HG03159 (cell line): ENCODE measurements at regions not wholly inside any gene's neighbourhood (a gene's known extent, or its start where the extent isn't known, plus 50 kb on each side); places are given as distances from the start of the nearest gene placed in this dataset.

Experiments used
- ATAC-seq: cut with Tn5 transposase; IDR thresholded peaks from one replicate; pipeline ENCODE4 v1.9.1; 2021; ENCODE audit warnings: mild to moderate bottlenecking, moderate library complexity; ENCODE audit not compliant: unreplicated experiment

DNA sequence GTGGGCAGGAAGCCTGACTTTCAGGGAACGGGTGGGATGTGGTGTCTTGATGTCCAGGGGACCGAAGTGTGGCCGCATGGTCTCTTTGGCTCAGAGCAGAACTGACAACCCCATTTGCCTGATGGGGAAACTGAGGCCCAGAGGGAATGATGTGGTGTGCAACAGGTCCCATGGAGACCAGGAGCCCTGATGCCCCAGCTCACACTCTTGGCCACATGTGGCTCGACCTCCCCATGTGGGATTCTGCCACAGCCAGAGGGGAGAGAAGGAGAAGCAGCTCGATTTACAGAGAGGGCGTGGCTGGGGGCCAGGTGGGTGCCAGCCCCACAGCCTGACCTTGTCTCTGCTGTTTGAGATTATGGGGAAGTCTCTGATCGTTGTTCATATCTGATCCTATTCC is 128.1 kb downstream of the TEX29 start:
- ATAC-seq, result no peak

DNA sequence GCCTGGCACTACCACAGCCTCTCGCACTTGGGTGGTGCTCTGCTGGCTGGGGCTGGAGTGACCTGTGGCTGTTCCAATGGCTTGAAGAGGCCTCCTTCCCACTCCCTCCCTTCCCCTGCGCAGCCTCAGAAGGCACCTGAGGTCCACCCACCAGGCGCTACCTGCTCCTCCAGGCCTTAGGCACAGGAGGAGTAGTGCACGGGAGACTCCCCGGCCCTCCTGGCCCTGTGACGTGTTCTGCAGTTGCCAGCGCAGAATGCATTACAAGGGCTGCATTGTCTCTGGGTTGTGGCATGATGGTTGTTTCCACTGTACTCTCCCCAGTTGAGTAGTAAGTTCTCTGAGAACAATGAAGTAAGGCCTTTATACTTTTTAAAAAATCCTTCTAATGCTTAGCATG is 128.6 kb downstream of the TEX29 start:
- no peak for ATAC-seq

DNA sequence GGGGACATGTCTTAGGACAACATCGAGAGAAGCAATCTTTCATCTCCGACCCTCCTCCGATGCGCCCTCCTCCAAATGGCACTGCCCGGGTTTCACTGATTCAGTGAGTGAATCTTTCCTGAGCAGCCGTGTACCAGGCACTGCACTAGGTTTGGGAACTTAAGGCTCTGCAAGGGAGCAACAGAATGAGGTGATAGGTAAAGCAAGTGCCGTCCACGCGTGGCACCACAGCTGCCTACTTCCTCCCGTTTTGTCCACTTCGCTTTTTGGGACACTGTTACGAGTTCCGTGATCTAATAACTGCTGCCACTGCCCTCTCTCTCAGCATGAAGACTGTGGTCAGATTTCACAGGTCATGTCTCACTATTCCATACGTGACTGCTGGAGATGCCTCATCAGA is 131.0 kb downstream of the TEX29 start:
- ATAC-seq, result no peak

DNA sequence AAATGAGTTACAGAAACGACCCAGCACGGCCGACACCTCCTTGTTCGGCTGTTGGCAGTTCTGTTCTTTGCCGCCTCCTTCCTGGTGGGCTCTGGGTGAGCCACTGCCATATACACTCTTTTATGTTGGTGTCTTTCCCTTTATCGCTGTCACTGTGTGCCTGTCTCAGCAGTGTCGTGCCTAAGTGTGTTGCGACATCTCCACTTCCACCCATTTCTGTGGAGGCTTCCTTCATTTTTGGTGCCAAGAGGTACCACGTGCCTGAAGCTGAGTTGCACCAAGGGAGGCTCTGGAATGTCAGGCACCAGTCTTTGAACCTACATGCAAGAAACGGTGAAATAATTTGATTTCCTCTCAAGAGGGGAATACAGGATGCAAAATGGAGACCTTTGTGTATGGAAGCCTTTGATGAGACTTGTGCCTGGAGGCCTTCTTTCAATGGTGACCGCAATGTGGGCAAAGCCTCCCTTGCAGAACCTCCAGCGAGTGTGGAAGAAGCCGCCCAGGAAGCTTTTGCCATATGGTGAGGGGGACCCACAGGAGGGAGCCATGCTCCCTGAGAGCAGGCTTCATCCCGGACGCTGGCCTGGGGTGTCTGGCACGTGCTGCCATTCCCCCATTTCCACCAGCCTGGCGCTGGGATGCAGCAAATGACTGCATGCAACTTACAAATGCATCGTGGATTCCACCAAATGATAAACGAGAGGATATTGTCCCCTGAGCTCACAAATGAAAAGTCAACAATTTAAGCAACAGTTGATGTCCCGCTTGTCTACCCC is 136.2 kb downstream of the TEX29 start:
- ATAC-seq, result no peak

DNA sequence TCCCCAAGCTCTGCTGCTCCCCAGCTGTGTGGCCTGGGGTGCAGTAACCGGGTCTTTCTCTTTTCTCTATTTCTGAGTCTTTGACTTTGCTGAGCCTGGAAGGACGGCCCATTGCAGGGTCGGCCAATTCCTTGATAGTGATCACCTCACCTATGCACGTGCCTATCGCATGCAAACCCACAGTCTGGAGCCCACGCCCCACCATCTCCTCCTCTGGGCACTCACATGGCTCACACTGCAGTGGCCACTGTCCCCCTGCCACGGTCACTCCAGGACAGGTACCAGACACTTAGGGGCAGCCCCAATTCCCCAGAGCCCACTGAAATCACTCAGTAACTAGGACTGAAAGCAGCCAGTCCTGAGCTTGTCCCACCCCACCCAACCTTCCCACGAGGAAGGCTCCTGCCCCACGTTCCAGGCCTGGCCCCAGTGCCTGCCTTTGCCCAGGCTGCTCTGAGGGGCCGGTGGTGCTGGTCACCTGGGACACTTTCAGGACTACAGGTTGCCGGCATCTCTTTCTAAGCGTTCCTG is 137.6 kb downstream of the TEX29 start:
- no peak for ATAC-seq

DNA sequence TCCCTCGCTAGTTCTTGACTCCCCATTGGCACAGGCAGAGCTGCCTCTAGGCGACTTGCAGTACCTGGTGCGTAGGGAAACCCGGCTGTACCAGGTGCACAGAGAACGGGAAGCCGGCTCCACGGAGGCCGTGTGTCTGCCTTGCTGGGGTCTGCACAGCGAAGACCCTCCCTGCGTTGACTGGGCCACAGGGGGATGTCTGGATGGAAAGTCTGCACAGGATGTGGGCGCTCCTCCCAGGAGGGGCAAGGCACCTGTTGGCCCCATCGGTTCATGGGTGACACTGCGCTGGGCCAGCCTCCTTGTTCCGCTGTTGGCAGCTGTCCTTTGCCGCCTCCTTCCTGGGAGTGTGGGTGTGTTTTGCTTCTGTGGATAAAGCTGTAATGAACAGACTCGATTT is 138.3 kb downstream of the TEX29 start:
- no peak for ATAC-seq

DNA sequence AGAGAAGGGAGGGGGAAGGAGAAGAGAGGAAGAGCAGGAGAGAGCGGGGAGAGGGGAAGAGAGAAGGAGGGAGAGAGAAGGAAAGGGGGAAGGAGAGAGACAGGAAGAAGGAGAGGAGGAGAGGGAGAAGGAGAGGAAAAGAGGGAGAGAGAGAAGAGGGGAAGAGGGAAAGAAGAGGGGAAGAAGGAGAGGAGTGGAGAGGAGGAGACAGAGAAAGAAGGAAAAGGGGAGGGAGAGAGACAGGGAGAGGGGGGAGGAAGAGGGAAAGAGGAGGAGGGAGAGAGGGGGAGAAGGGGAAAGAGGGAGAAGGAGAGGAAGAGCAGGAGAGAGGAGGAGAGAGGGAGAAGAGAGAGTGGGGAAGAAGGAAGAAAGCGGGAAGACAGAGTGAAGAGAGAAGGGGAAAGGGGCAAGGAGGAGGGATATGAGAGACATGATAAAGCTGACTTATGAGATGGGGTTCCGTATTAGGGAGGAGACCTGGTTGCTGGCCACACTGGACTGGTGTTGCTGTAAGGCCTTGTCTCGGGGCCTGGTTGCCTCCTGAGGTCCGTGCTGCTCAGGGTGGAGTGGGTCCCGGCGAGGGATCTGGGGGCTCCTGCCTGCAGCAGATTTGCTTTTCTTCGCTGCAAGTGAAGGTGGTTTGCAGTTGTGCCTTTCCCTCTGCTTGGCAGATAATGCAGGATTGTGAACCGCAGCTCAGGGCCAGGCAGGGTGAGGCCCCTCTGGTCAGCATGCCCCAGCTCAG is 139.5 kb downstream of the TEX29 start:
- no peak for ATAC-seq

DNA sequence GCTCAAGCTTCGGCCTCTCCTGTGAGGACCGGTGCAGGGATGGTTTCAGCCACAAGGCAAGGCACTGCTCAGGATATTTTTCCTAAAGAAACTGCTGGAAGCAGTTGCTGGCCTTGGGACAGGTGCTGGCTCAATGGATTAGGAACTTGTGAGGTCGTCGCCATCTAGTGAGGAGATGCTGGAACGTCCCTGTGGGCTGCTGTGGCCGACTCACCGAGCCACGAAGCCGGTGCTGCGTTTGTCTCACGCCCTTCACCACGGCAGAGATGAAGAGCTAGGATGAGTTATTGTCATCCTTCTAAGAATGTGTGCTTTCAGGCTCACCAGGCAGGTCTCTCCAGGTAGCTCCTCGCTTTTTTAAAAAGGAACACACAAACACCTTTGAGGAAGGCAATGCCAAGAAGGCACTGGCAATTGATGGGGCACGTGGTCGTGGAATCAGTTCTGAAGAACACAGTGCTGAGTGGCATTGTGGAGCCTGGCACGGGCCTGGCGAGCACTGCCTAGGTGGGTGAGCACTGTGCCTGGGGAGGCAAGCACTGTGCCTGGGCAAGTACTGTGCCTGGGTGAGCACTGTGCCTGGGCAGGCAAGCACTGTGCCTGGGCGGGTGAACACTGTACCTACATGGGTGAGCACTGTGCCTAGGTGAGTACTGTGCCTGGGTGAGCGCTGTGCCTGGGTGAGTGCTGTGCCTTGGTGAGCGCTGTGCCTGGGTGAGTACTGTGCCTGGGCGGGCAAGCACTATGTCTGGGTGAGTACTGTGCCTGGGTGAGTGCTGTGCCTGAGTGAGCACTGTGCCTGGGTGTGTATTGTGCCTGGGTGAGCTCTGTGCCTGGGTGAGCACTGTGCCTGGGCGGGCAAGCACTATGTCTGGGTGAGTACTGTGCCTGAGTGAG is 140.4 kb downstream of the TEX29 start:
- ATAC-seq, result no peak

DNA sequence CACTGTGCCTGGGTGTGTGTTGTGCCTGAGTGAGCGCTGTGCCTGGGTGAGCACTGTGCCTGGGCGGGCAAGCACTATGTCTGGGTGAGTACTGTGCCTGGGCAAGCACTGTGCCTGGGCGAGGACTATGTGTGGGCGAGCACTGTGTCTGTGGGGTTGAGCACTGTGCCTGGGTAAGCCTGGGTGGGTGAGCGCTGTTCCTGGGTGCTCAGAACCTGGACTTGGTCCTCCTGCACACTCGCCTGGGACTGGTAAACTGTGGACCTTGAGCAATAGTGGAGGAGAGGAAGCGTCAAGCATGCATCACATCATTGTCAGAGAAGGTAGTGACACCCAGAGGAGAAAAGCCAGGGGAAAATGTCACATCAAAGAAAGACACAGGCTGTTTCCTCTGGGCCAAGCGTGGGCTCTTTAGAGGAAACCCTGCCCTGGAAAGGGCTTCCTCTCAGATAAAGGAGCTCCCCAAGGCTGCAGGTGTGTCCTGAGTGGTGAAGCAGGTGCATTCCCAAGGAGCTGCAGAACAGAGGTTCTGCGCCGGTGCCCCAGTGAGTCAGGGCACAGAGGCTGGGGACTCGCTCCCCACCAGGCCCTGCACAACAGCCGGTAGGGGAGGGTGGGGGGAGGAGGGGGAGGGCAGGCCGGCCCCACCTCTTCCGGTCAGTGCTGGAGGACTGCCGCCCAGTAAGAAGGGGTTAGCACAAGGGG is 141.2 kb downstream of the TEX29 start:
- no peak for ATAC-seq

DNA sequence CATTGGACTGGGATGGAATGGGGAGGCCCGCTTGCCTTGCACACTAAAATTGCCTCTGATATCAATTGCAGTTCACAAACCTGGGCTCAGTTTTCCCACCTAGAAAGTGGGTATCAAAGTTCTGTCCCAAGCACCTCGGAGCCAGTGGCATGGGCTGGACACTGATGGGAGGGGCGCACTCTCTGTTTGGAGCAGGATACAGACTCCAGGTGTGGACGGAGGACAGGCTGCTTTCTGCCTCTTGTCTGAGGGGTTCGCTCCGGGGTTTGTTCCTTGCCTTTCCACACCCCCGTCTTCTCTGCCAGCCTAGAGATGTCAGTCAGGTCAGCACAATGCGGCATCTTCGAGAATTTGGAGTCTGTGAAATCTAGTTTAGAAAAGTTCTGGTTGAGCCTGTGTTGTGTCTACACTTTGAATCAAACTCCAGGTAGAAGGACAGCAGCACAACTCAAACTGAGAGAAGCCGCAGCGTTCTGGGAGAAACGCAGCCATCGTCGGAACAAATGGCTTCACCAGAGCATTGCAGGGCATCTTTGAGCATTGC is 141.9 kb downstream of the TEX29 start:
- ATAC-seq, result no peak

DNA sequence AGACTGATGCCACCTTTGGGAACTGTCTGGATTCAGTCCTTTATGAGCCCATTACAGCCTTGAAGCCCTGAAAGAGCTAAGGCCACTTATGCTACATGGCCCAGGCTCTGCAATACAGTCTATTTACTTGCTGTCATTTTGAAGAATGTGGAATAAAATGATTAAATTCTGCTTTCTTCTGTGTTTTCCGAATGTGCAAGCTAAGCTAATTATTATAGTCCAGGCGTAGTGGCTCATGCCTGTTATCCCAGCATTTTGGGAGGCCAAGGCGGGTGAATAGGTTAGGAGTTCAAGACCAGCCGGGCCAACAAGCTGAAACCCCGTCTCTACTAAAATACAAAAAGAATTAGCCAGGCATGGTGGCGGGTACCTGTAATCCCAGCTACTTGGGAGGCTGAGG is 142.5 kb downstream of the TEX29 start:
- ATAC-seq, result no peak

DNA sequence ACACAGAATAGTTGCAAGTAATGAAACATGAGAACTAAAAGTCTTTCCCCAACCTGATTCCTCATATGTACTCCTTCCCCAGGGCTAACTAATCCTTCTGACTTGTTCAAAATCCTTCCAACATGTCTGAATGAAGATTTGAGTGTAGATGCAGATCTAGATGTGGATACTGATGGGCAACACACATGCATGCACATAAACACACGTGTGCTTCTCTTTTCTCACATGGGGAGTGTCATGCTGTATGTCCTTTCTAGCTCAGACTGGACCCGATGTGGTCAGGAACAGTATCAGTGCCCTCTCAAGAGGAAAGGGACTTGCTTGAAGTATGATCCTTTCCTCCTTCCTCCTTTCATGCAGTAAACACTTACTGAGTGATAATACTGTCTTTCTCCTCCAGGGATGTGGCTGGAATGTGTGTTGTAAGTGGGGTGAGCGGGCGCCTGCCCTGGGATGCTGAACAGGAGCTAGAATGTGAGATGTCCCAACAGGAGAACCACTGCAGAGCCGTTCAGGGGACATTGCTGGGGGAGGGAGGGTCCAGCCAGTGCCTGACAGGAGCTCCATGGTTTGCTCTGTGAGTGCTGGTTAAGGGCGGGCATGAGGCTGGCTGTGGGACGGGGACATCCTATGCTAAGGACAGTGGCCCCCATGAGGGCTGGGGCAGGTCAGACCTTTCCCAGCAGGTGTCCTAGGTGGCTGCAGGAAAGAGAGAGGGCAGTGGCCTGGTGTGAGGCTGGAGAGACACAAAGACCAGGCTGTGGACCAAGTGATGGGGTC is 146.9 kb downstream of the TEX29 start:
- ATAC-seq, result no peak

DNA sequence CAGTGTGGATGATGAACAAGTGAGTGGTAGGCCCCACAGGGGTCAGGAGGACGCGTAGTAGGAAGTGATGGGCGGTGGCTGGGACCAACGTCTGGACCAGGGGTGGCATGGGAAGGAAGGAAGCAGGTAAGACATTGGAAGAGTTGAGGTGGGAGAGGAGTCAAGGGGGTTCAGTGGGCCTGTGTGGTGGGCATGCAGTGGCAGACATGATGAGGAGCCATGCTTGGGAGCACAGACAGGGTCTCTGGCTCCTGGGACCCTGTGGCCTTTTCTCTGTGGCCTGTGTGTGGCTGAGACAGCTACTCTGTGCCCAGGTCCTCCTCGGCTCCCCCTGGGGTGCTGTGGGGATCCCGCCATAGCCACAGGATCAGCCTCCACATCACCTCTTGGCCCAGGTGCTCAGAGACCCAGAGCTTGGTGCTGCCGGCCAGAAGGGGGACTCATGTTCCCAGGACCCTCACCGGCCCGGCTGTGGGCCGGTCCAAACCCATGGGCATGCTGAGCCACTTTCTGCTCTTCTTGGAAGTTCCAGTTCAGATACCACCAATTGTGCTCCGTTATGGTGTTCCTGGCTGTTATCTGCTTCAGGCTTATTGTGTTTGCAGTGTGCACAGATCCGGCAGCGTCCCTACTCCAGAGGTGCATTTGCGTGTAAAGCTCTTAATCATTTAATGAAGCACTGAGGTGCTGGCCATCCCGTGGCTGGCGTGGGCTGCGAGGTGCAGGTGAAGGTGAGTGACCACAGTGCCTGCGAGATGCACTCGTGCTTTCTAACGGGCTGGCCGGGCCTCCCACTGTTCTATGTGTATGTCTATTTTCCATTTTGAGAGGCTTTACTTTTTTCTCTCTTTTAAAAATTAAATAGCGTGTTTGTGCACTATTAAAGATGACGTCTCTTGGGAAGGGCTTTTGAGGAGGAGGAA is 147.9 kb downstream of the TEX29 start:
- no peak for ATAC-seq

DNA sequence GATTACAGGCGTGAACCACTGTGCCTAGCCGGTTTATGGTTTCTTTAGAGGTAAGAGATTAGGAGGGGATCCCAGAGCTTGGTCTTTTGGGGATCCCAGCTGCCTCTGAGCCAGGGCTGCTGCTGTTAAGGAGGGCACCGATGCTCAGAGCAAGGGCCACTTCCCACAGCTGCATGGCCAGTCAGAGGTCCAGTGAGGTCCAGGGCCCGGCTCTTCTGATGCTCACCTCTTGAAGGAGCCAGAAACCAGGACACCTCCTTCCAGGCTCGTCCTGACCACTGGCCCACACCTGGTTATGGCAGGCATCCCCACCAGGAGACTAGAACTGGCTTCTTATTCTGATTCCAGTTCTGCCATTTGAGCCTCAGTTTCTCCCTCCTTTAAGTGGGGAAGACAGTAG is 149.0 kb downstream of the TEX29 start:
- ATAC-seq, result no peak

DNA sequence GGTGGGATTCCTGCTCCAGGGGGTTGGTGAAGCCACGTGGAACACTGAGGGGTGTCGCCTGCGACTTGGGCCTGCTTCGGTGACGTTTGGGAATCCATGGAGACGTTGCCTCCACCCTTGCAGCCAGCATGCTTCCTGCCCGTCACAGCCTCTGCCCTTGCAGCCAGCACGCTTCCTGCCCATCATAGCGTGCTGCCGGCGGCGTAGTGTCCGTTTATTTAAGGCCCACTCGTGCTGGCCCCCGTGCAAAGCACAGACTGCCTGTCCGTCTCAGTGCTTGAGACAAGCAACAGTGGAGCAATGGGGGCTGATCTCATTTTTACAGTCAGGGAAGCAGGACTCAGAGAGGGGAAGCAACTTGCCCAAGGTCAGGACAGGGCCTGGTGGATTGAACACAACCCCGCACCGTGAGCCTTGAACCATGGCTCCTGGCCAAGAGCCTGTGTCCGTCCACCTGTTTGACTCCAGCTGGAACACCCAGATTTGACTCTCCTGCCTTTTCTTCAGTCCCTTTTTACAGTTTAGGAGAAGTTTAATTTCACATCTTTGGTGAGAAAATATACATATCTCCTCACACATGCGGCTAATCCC is 149.6 kb downstream of the TEX29 start:
- no peak for ATAC-seq

DNA sequence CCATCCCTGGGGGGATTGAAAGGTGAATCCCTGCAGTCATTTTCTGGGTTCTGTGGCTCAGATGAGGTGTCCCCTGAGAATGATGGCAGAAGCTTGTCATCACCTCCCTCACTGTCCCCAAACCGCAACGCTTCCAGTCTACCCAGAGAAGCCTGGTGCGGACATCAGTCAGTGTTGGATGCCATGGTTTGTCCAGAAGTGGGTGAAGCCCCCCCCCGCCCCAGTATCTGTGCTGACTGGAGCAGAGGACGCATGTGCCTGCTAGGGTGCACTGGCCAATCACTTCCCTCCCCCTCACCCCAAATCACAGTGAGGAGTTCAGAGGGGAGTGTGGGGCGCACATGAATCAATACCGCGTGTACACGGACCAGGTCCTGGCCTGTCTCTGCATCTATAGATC is 150.5 kb downstream of the TEX29 start:
- no peak for ATAC-seq

DNA sequence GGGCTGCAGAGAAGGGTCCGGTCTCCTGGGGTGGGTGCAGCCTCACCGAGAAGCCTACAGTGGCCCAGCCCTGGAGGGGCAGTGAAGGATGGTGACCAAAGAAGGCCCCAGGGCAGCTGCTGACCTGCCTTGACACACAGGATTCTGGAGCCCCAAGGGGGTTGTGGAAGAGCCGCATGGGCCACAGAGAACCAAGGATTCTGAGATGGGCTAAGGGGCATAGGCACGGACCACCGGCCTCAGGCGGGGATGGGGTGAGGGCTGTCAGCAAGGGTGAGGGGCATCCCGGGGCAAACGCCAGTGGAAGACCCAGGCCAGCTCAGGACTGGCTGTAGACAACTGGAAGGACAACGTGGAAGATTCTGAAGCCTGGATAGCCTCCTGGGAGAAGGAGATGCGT is 151.6 kb downstream of the TEX29 start:
- ATAC-seq, result no peak
